ENCODE measurements at regions not wholly inside any gene's neighbourhood (a gene's known extent, or its start where the extent isn't known, plus 50 kb on each side); places are given as distances from the start of the nearest gene placed in this dataset.

- no peak overlapping the region for H3K4me3 ChIP-seq (ENCODE audit: control insufficient read depth in 2 of 3, extremely low read depth in 1 of 3, insufficient read depth in 2 of 3, low read depth in 1 of 3, low read length in 3 of 3)
- no peak overlapping the region for H3K27ac ChIP-seq (ENCODE audit: control insufficient read depth, insufficient read depth, low read length)
- no peaks in the 10 kb centered on the region for H3K4me1 ChIP-seq (ENCODE audit: control insufficient read depth, extremely low read depth, insufficient read depth, low read length)
- FAIRE-seq (no peak), DNase-seq (ENCODE audit: low read depth, low spot score) (no peak)
- H3K36me3 ChIP-seq (ENCODE audit: control insufficient read depth in 2 of 2, extremely low read depth in 1 of 2, insufficient read depth in 2 of 2, low read length in 2 of 2): no peaks in the 10 kb centered on the region
- H4K20me1 ChIP-seq (ENCODE audit: control insufficient read depth, extremely low read depth, insufficient read depth, low read length): no peaks in the 10 kb centered on the region
- H3K4me2 ChIP-seq (ENCODE audit: control insufficient read depth, extremely low read depth, insufficient read depth, low read depth, low read length): no peak overlapping the region
- H3K27me3 ChIP-seq (ENCODE audit: control insufficient read depth, extremely low read depth, insufficient read depth, low read length): no peaks in the 10 kb centered on the region
- H3K79me2 ChIP-seq (ENCODE audit: control insufficient read depth, insufficient read depth, low read length): no peaks in the 10 kb centered on the region
- no peaks in the 10 kb centered on the region for H3K9me1 ChIP-seq (ENCODE audit: control insufficient read depth, extremely low read depth, insufficient read depth, low read length)
- dilution Hi-C loops (cut with MboI; ENCODE audit: extremely low pct_ligation_motif_present, low sequenced_read_pairs): no loop called here
- TF ChIP-seq, protein P1, sequence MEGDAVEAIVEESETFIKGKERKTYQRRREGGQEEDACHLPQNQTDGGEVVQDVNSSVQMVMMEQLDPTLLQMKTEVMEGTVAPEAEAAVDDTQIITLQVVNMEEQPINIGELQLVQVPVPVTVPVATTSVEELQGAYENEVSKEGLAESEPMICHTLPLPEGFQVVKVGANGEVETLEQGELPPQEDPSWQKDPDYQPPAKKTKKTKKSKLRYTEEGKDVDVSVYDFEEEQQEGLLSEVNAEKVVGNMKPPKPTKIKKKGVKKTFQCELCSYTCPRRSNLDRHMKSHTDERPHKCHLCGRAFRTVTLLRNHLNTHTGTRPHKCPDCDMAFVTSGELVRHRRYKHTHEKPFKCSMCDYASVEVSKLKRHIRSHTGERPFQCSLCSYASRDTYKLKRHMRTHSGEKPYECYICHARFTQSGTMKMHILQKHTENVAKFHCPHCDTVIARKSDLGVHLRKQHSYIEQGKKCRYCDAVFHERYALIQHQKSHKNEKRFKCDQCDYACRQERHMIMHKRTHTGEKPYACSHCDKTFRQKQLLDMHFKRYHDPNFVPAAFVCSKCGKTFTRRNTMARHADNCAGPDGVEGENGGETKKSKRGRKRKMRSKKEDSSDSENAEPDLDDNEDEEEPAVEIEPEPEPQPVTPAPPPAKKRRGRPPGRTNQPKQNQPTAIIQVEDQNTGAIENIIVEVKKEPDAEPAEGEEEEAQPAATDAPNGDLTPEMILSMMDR (optimal IDR thresholded peaks at IDR 0.05 in 1 of 3, IDR thresholded peaks at IDR 0.05 in 1 of 3, conservative IDR thresholded peaks at IDR 0.05 in 1 of 3; ENCODE audit: extremely low read depth in 1 of 3, insufficient read depth in 2 of 3, low read length in 3 of 3): no peak
- TF ChIP-seq EZH2 (IDR thresholded peaks at IDR 0.05; ENCODE audit: low read length): no peak
- H3K9ac ChIP-seq (ENCODE audit: control insufficient read depth, extremely low read depth, insufficient read depth, low read length): no peak overlapping the region
- H3K9me3 ChIP-seq (ENCODE audit: control insufficient read depth, low read depth, low read length): no peaks in the 10 kb centered on the region
- H2AFZ ChIP-seq (ENCODE audit: control insufficient read depth, low read length): no peak overlapping the region
These were observed 1097.7 kb downstream of the TMTC2 start for GRCh38 chr12:83784298-83784890.

- Histone ChIP-seq H3K27ac (ENCODE audit: control insufficient read depth, insufficient read depth, low read length) (no peak overlapping the region), H3K9me1 (ENCODE audit: control insufficient read depth, extremely low read depth, insufficient read depth, low read length) (no peaks in the 10 kb centered on the region), H3K4me2 (ENCODE audit: control insufficient read depth, extremely low read depth, insufficient read depth, low read depth, low read length) (no peak overlapping the region), H3K36me3 (ENCODE audit: control insufficient read depth in 2 of 2, extremely low read depth in 1 of 2, insufficient read depth in 2 of 2, low read length in 2 of 2) (no peaks in the 10 kb centered on the region), H4K20me1 (ENCODE audit: control insufficient read depth, extremely low read depth, insufficient read depth, low read length) (no peaks in the 10 kb centered on the region), H3K9ac (ENCODE audit: control insufficient read depth, extremely low read depth, insufficient read depth, low read length) (no peak overlapping the region), H3K9me3 (ENCODE audit: control insufficient read depth, low read depth, low read length) (no peaks in the 10 kb centered on the region), H3K79me2 (ENCODE audit: control insufficient read depth, insufficient read depth, low read length) (no peaks in the 10 kb centered on the region), H3K27me3 (ENCODE audit: control insufficient read depth, extremely low read depth, insufficient read depth, low read length) (no peaks in the 10 kb centered on the region), H3K4me1 (ENCODE audit: control insufficient read depth, extremely low read depth, insufficient read depth, low read length) (no peaks in the 10 kb centered on the region), H3K4me3 (ENCODE audit: control insufficient read depth in 2 of 3, extremely low read depth in 1 of 3, insufficient read depth in 2 of 3, low read depth in 1 of 3, low read length in 3 of 3) (no peak overlapping the region), H2AFZ (ENCODE audit: control insufficient read depth, low read length) (no peak overlapping the region)
- dilution Hi-C loops (cut with MboI; ENCODE audit: extremely low pct_ligation_motif_present, low sequenced_read_pairs): no loop called here
- DNase-seq (ENCODE audit: low read depth, low spot score) (no peak), FAIRE-seq (no peak)
- TF ChIP-seq, protein P1 (optimal IDR thresholded peaks at IDR 0.05 in 1 of 3, IDR thresholded peaks at IDR 0.05 in 1 of 3, conservative IDR thresholded peaks at IDR 0.05 in 1 of 3; ENCODE audit: extremely low read depth in 1 of 3, insufficient read depth in 2 of 3, low read length in 3 of 3): no peak
- no peak for TF ChIP-seq EZH2 (IDR thresholded peaks at IDR 0.05; ENCODE audit: low read length)
These were observed 1092.8 kb downstream of the TMTC2 start for GRCh38 chr12:83779526-83779925.

Measured in keratinocyte (primary cell).